ENCODE measurements at regions not wholly inside any gene's neighbourhood (a gene's known extent, or its start where the extent isn't known, plus 50 kb on each side); places are given as distances from the start of the nearest gene placed in this dataset.

GRCh38 chr3:64808061-64808460 is 120.3 kb upstream of the ADAMTS9 start:
- no peak overlapping the region for H3K4me2 ChIP-seq (ENCODE audit: control insufficient read depth, insufficient read depth)
- no peak for TF ChIP-seq EP300 (IDR thresholded peaks at IDR 0.05; ENCODE audit: borderline replicate concordance in 1 of 2, control insufficient read depth in 1 of 2, low read depth in 2 of 2, low read length in 2 of 2)
- no peak for TF ChIP-seq KLF5 (IDR thresholded peaks at IDR 0.05; ENCODE audit: partially characterized antibody)
- TF ChIP-seq YY1 (IDR thresholded peaks at IDR 0.05; ENCODE audit: low read depth, low read length) = no peak
- no peak for TF ChIP-seq ZNF217 (IDR thresholded peaks at IDR 0.05)
- TF ChIP-seq ZBTB33 (IDR thresholded peaks at IDR 0.05) = no peak
- TF ChIP-seq CREM (IDR thresholded peaks at IDR 0.05; ENCODE audit: low read depth) = no peak
- TF ChIP-seq TCF12 (IDR thresholded peaks at IDR 0.05; ENCODE audit: low read depth, low read length) = no peak
- no peak for TF ChIP-seq PRDM15 (CRISPR knock-in tag; IDR thresholded peaks at IDR 0.05)
- TF ChIP-seq NBN (IDR thresholded peaks at IDR 0.05) = no peak
- TF ChIP-seq ASH2L (IDR thresholded peaks at IDR 0.05; ENCODE audit: borderline replicate concordance, low read depth) = no peak
- no peak for TF ChIP-seq MXI1 (IDR thresholded peaks at IDR 0.05; ENCODE audit: low read depth, low read length)

More at GRCh38 chr3:64808061-64808460, 120.3 kb upstream of the ADAMTS9 start:
- intact Hi-C loops (cut with micrococcal nuclease; ENCODE audit: unreplicated experiment) (no loop called here), in situ Hi-C loops (cut with MboI) (no loop called here)
- no TSS peak for BruUV-seq (replicated peaks)
- no peak for ATAC-seq
- no peaks in the 10 kb centered on the region for H4K20me1 ChIP-seq (ENCODE audit: control insufficient read depth, insufficient read depth)
- no peak overlapping the region for H3K9ac ChIP-seq (ENCODE audit: control insufficient read depth, insufficient read depth, low read length)
- H2AFZ ChIP-seq (ENCODE audit: control insufficient read depth, low read depth, low read length) = no peak overlapping the region
- ChIA-PET RAD21 (ENCODE audit: unreplicated experiment) (no interaction called here), SMC1A (ENCODE audit: uncharacterized antibody, unreplicated experiment) (interaction anchor here (1.4 kb wide), 1 partner anchor 31 kb away, joined by 3 read pairs; no protein-coding TSS in a partner anchor), CTCF (interaction anchor here (1.6 kb wide), 1 partner anchor 14 kb away, joined by 3 read pairs; no protein-coding TSS in a partner anchor), POLR2A (no interaction called here)
- no peak for FAIRE-seq
- H3K36me3 ChIP-seq (ENCODE audit: control insufficient read depth in 2 of 2, insufficient read depth in 2 of 2, low read length in 1 of 2) = no peaks in the 10 kb centered on the region
- H3K4me1 ChIP-seq (ENCODE audit: control insufficient read depth, insufficient read depth, low read length) = no peaks in the 10 kb centered on the region
- H3K27ac ChIP-seq (ENCODE audit: control insufficient read depth, insufficient read depth) = no peak overlapping the region
- no peak for DNase-seq (ENCODE audit: low read depth, low spot score)
- H3K9me3 ChIP-seq (replicated peaks; ENCODE audit: control insufficient read depth, insufficient read depth, low read length) = no peaks in the 10 kb centered on the region
- H3K79me2 ChIP-seq (ENCODE audit: control insufficient read depth, insufficient read depth, low read length) = no peaks in the 10 kb centered on the region
- H3K4me3 ChIP-seq = no peak overlapping the region
- H3K27me3 ChIP-seq (replicated peaks in 1 of 2; ENCODE audit: control insufficient read depth in 2 of 2, insufficient read depth in 2 of 2, low read length in 1 of 2) = no peaks in the 10 kb centered on the region

All from GM12878 (cell line).